ENCODE measurements at regions not wholly inside any gene's neighbourhood (a gene's known extent, or its start where the extent isn't known, plus 50 kb on each side); places are given as distances from the start of the nearest gene placed in this dataset.

DNA sequence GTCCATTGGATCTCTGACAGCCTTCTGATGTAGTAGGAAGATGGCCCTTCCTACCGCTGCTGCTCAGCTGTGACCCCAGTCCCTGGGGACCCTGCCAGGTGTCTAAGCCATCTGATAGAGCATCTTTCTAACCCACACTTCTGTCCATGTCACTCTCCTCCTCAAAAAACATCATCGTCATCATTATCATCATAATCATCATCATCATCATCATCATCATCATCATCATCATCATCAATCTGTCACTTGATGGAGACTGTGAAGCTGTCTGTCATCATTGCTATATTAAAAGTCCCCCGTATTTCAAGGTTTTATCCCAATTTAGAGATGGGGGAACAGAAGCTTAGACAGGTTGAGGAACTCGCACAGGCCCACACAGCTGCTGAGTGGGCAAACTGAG is 75.1 kb upstream of the SLC6A11 start:
- no peak for TF ChIP-seq KAT7 (CRISPR knock-in tag; IDR thresholded peaks at IDR 0.05; ENCODE audit: borderline replicate concordance)
- no peak for TF ChIP-seq CREM (CRISPR knock-in tag; IDR thresholded peaks at IDR 0.05)
